Progenitor cell of endocrine pancreas (in vitro differentiated cells): ENCODE measurements at regions not wholly inside any gene's neighbourhood (a gene's known extent, or its start where the extent isn't known, plus 50 kb on each side); places are given as distances from the start of the nearest gene placed in this dataset.
A peak's percentile ranks its signal among the peaks of the same experiment; 100 is the strongest.

ENCODE experiments used
- DNase-seq: peaks from one replicate; pipeline ENCODE4 v3.0.0; 2021; ENCODE audit warnings: low spot score; ENCODE audit not compliant: unreplicated experiment
- H3K27ac Mint-ChIP-seq: 2 replicates; pipeline ENCODE4 v1.8.0; 2021; ENCODE audit warnings: mild to moderate bottlenecking, moderate library complexity, mixed read lengths
- H3K27me3 Mint-ChIP-seq: 2 replicates; pipeline ENCODE4 v1.8.0; 2021; ENCODE audit warnings: mixed read lengths
- H3K36me3 Mint-ChIP-seq: 2 replicates; pipeline ENCODE4 v1.8.0; 2022; ENCODE audit warnings: mixed read lengths; ENCODE audit not compliant: insufficient read depth
- H3K4me1 Mint-ChIP-seq: 2 replicates; pipeline ENCODE4 v1.8.0; 2021; ENCODE audit warnings: low read depth, mixed read lengths
- H3K4me3 Mint-ChIP-seq: 2 replicates; pipeline ENCODE4 v1.8.0; 2021; ENCODE audit warnings: low read depth, mild to moderate bottlenecking, moderate library complexity, mixed read lengths
- H3K9me3 Mint-ChIP-seq: 2 replicates; pipeline ENCODE4 v1.8.0; 2021; ENCODE audit warnings: low read depth, mixed read lengths
- TF ChIP-seq, protein P1 (sequence below): fragments of 200-600 bp; sonication (generic); IDR thresholded peaks from one replicate; pipeline ENCODE4 v1.5.0; 2021; ENCODE audit warnings: antibody characterized with exemption, mild to moderate bottlenecking; ENCODE audit not compliant: unreplicated experiment

DNA sequence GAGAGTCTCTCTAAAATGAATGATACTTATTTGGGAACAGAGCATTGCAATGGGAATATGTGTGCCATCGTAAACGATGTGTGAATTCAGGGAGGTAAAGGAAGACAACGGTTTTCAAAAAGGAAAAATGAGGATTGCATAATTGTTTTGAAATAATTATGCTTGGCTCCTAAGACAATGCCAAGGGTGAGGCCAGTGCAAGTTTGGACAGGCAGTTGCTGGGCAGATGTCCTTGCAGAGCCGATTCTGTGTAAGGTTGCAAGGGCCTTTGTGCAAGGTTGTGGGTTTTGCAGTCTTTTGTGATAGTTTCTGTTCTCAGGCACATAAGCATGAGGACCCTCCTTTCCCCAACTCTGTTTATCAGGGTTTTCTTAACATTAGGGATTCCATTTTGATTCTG is 70.0 kb upstream of the ZNF236 start:
- H3K27me3 Mint-ChIP-seq: no peaks in the 10 kb centered on the region

DNA sequence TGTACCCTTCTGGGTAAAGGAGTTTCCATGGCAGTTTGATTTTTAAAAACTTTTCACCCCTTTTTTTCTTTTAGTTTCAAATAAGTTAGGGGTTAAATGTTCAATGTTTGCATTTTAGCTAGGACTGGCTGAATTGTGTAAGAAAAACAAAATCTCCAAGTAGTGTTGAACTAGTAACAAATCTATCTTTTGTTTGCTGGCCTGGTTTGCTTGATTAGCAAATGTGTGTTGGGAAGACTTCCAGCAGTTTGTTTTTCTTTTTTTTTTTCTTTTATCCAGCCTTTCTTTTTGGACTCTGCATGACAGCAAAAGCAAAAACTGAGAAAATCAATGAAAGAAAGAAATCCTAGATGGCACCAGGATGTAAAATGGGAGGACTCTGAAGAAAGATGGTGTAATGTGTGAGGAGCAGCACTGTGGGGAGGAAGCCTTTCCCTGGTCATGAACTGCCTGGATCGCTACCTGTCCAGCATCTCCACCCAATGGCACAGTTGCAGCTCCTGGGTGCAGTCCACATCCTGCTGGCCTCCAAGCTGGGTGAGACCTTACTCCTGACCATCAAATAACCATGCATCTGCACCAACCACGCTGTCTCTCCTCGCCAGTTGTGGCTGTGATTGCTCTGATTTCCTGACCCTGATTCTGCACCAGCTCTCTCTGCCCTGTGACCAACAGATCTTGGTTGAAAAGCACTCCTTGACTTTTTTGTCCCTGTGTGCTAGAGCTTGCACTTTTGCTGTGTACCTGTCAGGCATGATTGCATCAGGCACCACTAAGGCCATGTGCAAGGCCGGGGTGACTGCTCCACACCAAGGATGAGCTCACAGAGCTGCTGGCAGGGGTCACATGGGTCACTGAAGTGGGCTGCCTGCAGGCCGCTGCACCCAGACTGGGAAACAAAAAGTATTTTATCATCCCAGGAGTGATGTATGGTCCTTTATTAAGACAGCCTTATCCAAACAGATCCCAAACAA is 71.2 kb upstream of the ZNF236 start:
- peaks cover 26% of the 10 kb centered on the region for H3K9me3 Mint-ChIP-seq
- H3K36me3 Mint-ChIP-seq: peaks cover 2% of the 10 kb centered on the region
- DNase-seq: no peak
- peak overlapping the region; percentile 37 for H3K27ac Mint-ChIP-seq
- no peaks in the 10 kb centered on the region for H3K4me1 Mint-ChIP-seq
- no peak overlapping the region for H3K4me3 Mint-ChIP-seq
- TF ChIP-seq, protein P1, sequence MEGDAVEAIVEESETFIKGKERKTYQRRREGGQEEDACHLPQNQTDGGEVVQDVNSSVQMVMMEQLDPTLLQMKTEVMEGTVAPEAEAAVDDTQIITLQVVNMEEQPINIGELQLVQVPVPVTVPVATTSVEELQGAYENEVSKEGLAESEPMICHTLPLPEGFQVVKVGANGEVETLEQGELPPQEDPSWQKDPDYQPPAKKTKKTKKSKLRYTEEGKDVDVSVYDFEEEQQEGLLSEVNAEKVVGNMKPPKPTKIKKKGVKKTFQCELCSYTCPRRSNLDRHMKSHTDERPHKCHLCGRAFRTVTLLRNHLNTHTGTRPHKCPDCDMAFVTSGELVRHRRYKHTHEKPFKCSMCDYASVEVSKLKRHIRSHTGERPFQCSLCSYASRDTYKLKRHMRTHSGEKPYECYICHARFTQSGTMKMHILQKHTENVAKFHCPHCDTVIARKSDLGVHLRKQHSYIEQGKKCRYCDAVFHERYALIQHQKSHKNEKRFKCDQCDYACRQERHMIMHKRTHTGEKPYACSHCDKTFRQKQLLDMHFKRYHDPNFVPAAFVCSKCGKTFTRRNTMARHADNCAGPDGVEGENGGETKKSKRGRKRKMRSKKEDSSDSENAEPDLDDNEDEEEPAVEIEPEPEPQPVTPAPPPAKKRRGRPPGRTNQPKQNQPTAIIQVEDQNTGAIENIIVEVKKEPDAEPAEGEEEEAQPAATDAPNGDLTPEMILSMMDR: no peak
- no peaks in the 10 kb centered on the region for H3K27me3 Mint-ChIP-seq

More for the DNA sequence above, 70.0 kb upstream of the ZNF236 start:
- TF ChIP-seq, protein P1: no peak
- peaks cover 2% of the 10 kb centered on the region for H3K36me3 Mint-ChIP-seq
- H3K9me3 Mint-ChIP-seq: peaks cover 19% of the 10 kb centered on the region
- H3K4me3 Mint-ChIP-seq: no peak overlapping the region
- no peak overlapping the region for H3K27ac Mint-ChIP-seq
- H3K4me1 Mint-ChIP-seq: no peaks in the 10 kb centered on the region
- DNase-seq: no peak

DNA sequence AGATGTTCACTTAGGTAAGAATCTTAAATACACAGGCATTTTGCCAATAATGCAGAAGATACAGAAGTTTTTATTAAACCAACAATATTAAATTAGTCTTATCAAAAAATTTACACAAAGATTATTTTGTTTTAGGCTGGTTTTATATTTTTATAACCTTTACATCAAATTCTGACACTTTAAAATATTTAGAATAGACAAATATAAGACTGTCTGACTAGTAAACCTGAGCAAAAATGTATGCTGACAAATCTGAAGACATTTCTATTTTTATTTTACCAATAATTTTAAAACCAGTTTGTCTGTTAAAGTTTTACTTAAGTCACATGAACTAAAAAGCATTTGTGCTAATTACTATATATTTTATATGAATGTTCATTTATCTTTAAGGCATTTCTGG is 72.1 kb upstream of the ZNF236 start:
- Mint-ChIP-seq H3K27me3 (no peaks in the 10 kb centered on the region), H3K27ac (no peak overlapping the region), H3K36me3 (peaks cover 2% of the 10 kb centered on the region), H3K4me1 (no peaks in the 10 kb centered on the region), H3K9me3 (peaks cover 30% of the 10 kb centered on the region), H3K4me3 (no peak overlapping the region)
- TF ChIP-seq, protein P1: no peak
- DNase-seq: no peak

DNA sequence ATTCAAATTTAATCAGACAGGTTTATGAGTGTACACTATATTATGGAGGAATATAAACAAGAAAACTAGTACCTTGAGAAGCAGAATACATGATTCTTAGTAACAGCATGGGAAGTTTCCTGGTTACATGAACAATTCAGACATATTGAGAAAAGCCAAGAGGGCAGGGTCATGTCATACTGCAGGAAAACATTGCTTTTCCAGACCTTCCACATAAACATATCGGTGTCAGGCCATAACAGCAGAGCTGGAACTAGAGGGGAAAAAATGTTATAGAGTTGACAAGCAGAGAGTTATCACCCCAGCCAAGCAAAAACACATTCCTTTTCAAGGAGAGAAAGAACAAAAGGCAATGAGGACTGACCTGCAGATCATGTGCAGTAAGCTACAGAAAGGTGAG is 74.7 kb upstream of the ZNF236 start:
- no peaks in the 10 kb centered on the region for H3K27me3 Mint-ChIP-seq
- H3K27ac Mint-ChIP-seq: no peak overlapping the region
- no peaks in the 10 kb centered on the region for H3K4me1 Mint-ChIP-seq
- no peak for DNase-seq
- H3K4me3 Mint-ChIP-seq: no peak overlapping the region
- H3K9me3 Mint-ChIP-seq: peaks cover 31% of the 10 kb centered on the region
- TF ChIP-seq, protein P1: no peak
- peaks cover 2% of the 10 kb centered on the region for H3K36me3 Mint-ChIP-seq

DNA sequence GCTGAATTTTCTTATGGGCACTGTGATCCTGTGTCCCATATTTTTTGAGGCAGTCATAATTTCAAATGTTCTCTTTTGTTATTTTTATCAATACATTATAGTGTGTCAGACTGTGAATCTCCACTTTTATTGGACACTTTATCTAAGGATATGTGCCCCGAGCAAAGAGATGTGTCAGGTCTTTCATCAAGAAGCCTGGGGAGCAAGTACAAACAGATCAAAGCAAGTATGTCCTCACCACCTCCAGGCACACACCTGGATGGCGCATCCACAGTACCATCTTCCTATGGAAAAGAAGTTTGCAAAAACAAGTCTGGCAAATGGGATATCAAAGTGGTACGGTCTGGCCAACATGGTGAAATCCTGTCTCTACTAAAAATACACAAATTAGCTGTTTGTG is 81.0 kb upstream of the ZNF236 start:
- TF ChIP-seq, protein P1: no peak
- Mint-ChIP-seq H3K36me3 (no peaks in the 10 kb centered on the region), H3K27ac (no peak overlapping the region), H3K27me3 (no peaks in the 10 kb centered on the region), H3K4me1 (no peaks in the 10 kb centered on the region), H3K4me3 (no peak overlapping the region), H3K9me3 (peaks cover 8% of the 10 kb centered on the region)
- DNase-seq: no peak
